SK-N-SH (cell line): ENCODE measurements at regions not wholly inside any gene's neighbourhood (a gene's known extent, or its start where the extent isn't known, plus 50 kb on each side); places are given as distances from the start of the nearest gene placed in this dataset.

Experiments
- CTCF ChIA-PET: fragments of 300-600, 350-600 bp; formaldehyde crosslinking; extraction: SDS; loops from one replicate; lab custom pipeline; 2021; lab: Yijun Ruan, JAX
- POLR2A ChIA-PET: fragments of 350-600 bp; sonication (Branson Sonifier 250); formaldehyde crosslinking; extraction: SDS; loops from one replicate; lab custom pipeline; 2020; ENCODE audit warnings: antibody characterized with exemption, inconsistent platforms; lab: Yijun Ruan, JAX
- DNase-seq: peaks from one replicate; pipeline ENCODE4 v3.0.0; 2012
- H2AFZ ChIP-seq: fragments of 200-600 bp; sonication (generic); 2 replicates; pipeline ENCODE4 v1.8.1; 2016; ENCODE audit warnings: antibody characterized with exemption, mild to moderate bottlenecking, low read depth
- H3F3A ChIP-seq: fragments of 200-600 bp; sonication (generic); replicated peaks from 2 replicates; pipeline ENCODE3; 2016; ENCODE audit warnings: antibody characterized with exemption, mild to moderate bottlenecking; ENCODE audit not compliant: insufficient read depth
- H3K27ac ChIP-seq, 2 experiments: fragments of 200-500 bp in 1 of 2; fragments of 200-600 bp in 1 of 2; sonication (Bioruptor generic) in 1 of 2; sonication (generic), shearing (Covaris generic) in 1 of 2; 2 replicates each; pipeline versions ENCODE4 v1.5.1 to v1.6.1; 2014 to 2016; ENCODE audit warnings: low read depth in 2 of 2, inconsistent platforms in 1 of 2, low read length in 1 of 2, mild to moderate bottlenecking in 1 of 2, mixed read lengths in 1 of 2
- H3K27me3 ChIP-seq: fragments of 200-600 bp; sonication (generic), shearing (Covaris generic); 2 replicates; pipeline ENCODE4 v1.6.1; 2016; ENCODE audit warnings: mixed run types; ENCODE audit not compliant: insufficient read depth
- H3K36me3 ChIP-seq, 2 experiments: fragments of 200-500 bp in 1 of 2; fragments of 200-600 bp in 1 of 2; sonication (Bioruptor generic) in 1 of 2; sonication (generic) in 1 of 2; replicated peaks in 1 of 2; 2 replicates each; pipeline versions ENCODE3 to v1.5.1; 2014 to 2016; ENCODE audit warnings: low read length in 1 of 2, mild to moderate bottlenecking in 1 of 2; ENCODE audit not compliant: insufficient read depth in 2 of 2, control insufficient read depth in 1 of 2
- H3K4me1 ChIP-seq, 2 experiments: fragments of 200-500 bp in 1 of 2; fragments of 200-600 bp in 1 of 2; sonication (Bioruptor generic) in 1 of 2; sonication (generic), shearing (Covaris generic) in 1 of 2; 2 replicates each; pipeline versions ENCODE4 v1.5.1 to v1.6.1; 2014 to 2016; ENCODE audit warnings: low read depth in 1 of 2, low read length in 1 of 2, mixed run types in 1 of 2; ENCODE audit not compliant: insufficient read depth in 2 of 2, control insufficient read depth in 1 of 2
- H3K4me2 ChIP-seq: fragments of 200-600 bp; sonication (generic), shearing (Covaris generic); 2 replicates; pipeline ENCODE4 v1.6.1; 2017; ENCODE audit warnings: mixed run types
- H3K4me3 ChIP-seq, 2 experiments: fragments of 200-500 bp in 1 of 2; fragments of 200-600 bp in 1 of 2; sonication (Bioruptor generic) in 1 of 2; sonication (generic), shearing (Covaris generic) in 1 of 2; 2 replicates each; pipeline versions ENCODE4 v1.5.1 to v1.8.1; 2014 to 2016; ENCODE audit warnings: low read depth in 2 of 2, inconsistent platforms in 1 of 2, low read length in 1 of 2, mild to moderate bottlenecking in 1 of 2, mixed read lengths in 1 of 2, moderate library complexity in 1 of 2
- H3K79me2 ChIP-seq: fragments of 200-600 bp; sonication (generic); 2 replicates; pipeline ENCODE4 v1.8.1; 2017; ENCODE audit warnings: mild to moderate bottlenecking; ENCODE audit not compliant: insufficient read depth
- H3K9ac ChIP-seq: fragments of 200-600 bp; sonication (generic); 2 replicates; pipeline ENCODE4 v1.6.1; 2017; ENCODE audit warnings: mixed run types
- H3K9me2 ChIP-seq: fragments of 200-600 bp; sonication (generic); 2 replicates; pipeline ENCODE4 v1.6.1; 2017; ENCODE audit warnings: mixed run types
- H3K9me3 ChIP-seq: fragments of 200-600 bp; sonication (generic); 2 replicates; pipeline ENCODE4 v1.6.1; 2017; ENCODE audit warnings: mixed run types, mild to moderate bottlenecking, moderate library complexity
- H4K20me1 ChIP-seq: fragments of 200-600 bp; sonication (generic); 2 replicates; pipeline ENCODE4 v1.6.1; 2017; ENCODE audit warnings: mild to moderate bottlenecking, mixed run types; ENCODE audit not compliant: insufficient read depth
- CTCF ChIP-seq: fragments of 200-600 bp; sonication (generic); IDR thresholded peaks from 2 replicates; pipeline ENCODE4 v1.6.1; 2017; ENCODE audit warnings: antibody characterized with exemption, mild to moderate bottlenecking, moderate library complexity
- FOSL2 ChIP-seq: IDR thresholded peaks from 2 replicates; pipeline ENCODE4 v1.4.0; 2012; ENCODE audit warnings: low read depth, mild to moderate bottlenecking, moderate library complexity, borderline replicate concordance
- GABPA ChIP-seq: IDR thresholded peaks from 2 replicates; pipeline ENCODE4 v1.4.0; 2012; ENCODE audit warnings: low read depth, mild to moderate bottlenecking
- MXI1 ChIP-seq: IDR thresholded peaks from 2 replicates; pipeline ENCODE4 v1.6.1; 2012; ENCODE audit warnings: mild to moderate bottlenecking, low read depth, low read length, improper control_type of control experiment
- NFIC ChIP-seq: IDR thresholded peaks from 2 replicates; pipeline ENCODE4 v1.4.0; 2012; ENCODE audit warnings: borderline replicate concordance
- NRF1 ChIP-seq: IDR thresholded peaks from 2 replicates; pipeline ENCODE4 v1.6.1; 2012; ENCODE audit warnings: low read depth, mild to moderate bottlenecking, low read length
- POLR2AphosphoS5 ChIP-seq: IDR thresholded peaks from 2 replicates; pipeline ENCODE4 v1.6.1; 2012; ENCODE audit warnings: low read depth, low read length
- RCOR1 ChIP-seq: fragments of 150-350 bp; IDR thresholded peaks from 2 replicates; pipeline ENCODE4 v1.6.1; 2017; ENCODE audit warnings: antibody characterized with exemption, low read length
- REST ChIP-seq: IDR thresholded peaks from 2 replicates; pipeline ENCODE4 v1.6.1; 2012; ENCODE audit warnings: mild to moderate bottlenecking, low read depth, low read length, moderate library complexity
- RFX5 ChIP-seq: IDR thresholded peaks from 2 replicates; pipeline ENCODE4 v1.6.1; 2012; ENCODE audit warnings: mild to moderate bottlenecking, improper control_type of control experiment, low read length
- TAF1 ChIP-seq: IDR thresholded peaks from 2 replicates; pipeline ENCODE4 v1.6.1; 2012; ENCODE audit warnings: low read depth, mild to moderate bottlenecking, low read length, moderate library complexity, borderline replicate concordance
- USF2 ChIP-seq: fragments of 150-350 bp; IDR thresholded peaks from 2 replicates; pipeline ENCODE4 v1.6.1; 2017; ENCODE audit warnings: antibody characterized with exemption, low read length, low read depth, borderline replicate concordance
- WGBS: methylation state at CpG from one replicate; pipeline ENCODE4 v1.1.6; 2017; ENCODE audit warnings: low lambda C conversion rate; 5-methylcytosine and 5-hydroxymethylcytosine counted together
- TF ChIP-seq, protein P1 (sequence below): IDR thresholded peaks from 2 replicates; pipeline ENCODE4 v1.4.0; 2012; ENCODE audit warnings: low read depth, borderline replicate concordance

GRCh38 chr16:65776639-65777183 lies 589.8 kb upstream of the CDH5 start (continued):
- TF ChIP-seq CTCF (no peak), RFX5 (no peak), USF2 (no peak), POLR2AphosphoS5 (no peak), NFIC (no peak), RCOR1 (no peak), REST (no peak), TAF1 (no peak), MXI1 (no peak)
- TF ChIP-seq, protein P1, sequence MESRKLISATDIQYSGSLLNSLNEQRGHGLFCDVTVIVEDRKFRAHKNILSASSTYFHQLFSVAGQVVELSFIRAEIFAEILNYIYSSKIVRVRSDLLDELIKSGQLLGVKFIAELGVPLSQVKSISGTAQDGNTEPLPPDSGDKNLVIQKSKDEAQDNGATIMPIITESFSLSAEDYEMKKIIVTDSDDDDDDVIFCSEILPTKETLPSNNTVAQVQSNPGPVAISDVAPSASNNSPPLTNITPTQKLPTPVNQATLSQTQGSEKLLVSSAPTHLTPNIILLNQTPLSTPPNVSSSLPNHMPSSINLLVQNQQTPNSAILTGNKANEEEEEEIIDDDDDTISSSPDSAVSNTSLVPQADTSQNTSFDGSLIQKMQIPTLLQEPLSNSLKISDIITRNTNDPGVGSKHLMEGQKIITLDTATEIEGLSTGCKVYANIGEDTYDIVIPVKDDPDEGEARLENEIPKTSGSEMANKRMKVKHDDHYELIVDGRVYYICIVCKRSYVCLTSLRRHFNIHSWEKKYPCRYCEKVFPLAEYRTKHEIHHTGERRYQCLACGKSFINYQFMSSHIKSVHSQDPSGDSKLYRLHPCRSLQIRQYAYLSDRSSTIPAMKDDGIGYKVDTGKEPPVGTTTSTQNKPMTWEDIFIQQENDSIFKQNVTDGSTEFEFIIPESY = no peak
- TF ChIP-seq, all 33 proteins: peak for 0

DNA sequence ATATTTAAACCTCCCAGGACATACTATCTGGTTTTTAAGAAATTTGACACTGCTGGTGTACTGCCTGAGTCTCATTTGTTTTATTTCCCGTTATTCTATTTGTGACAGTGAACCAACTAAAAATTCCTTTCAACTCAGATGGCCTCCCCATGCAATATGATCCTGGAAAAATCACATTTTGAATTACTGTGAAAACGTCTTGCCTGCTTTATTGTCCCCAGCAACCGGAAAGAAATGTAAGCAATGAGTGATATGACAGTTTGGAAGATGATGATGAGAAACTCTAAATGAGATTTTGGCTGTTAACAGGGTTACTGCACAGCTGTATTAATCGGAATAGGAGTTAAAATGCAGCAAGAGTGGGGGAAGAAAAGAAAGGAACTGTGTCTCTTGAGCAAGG lies 590.7 kb upstream of the CDH5 start:
- Histone ChIP-seq H3K9ac (no peak overlapping the region), H3K4me2 (no peak overlapping the region), H3K4me3 (no peak overlapping the region), H3F3A (no peaks in the 10 kb centered on the region), H3K27me3 (no peaks in the 10 kb centered on the region), H3K27ac (no peak overlapping the region), H3K9me3 (no peaks in the 10 kb centered on the region), H3K4me1 (peaks cover 0 to 5% of the 10 kb centered on the region in 2 experiments; a peak in 1 of 4 replicates), H3K9me2 (no peaks in the 10 kb centered on the region), H4K20me1 (no peaks in the 10 kb centered on the region), H3K36me3 (no peaks in the 10 kb centered on the region), H2AFZ (no peak overlapping the region), H3K79me2 (no peaks in the 10 kb centered on the region)
- no peak for DNase-seq
- ChIA-PET CTCF (no interaction called here), POLR2A (no interaction called here)
- 27% methylated on average over 4 of the region's 4 CpGs for WGBS
- TF ChIP-seq GABPA (no peak), NRF1 (no peak), FOSL2 (no peak), RFX5 (no peak), MXI1 (no peak)
